SK-N-SH treated with all-trans-retinoic acid at 6 μM for 48 hours (cell line): ENCODE measurements at regions not wholly inside any gene's neighbourhood (a gene's known extent, or its start where the extent isn't known, plus 50 kb on each side); places are given as distances from the start of the nearest gene placed in this dataset.

Experiments used
- ATAC-seq: fragments of 200-7000 bp; cut with Tn5 transposase; 3 replicates; pipeline ENCODE4 v1.9.1; 2020; ENCODE audit warnings: mild to moderate bottlenecking, moderate library complexity
- ARNTL ChIP-seq: fragments of 450-650 bp; formaldehyde crosslinking; IDR thresholded peaks from 2 replicates; pipeline ENCODE4 v1.5.0; 2020; ENCODE audit warnings: low read depth, mild to moderate bottlenecking, moderate library complexity, borderline replicate concordance
- BACH2 ChIP-seq: fragments of 250-450 bp; sonication (Bioruptor Pico); IDR thresholded peaks from 2 replicates; pipeline ENCODE4 v1.9.0; 2021; ENCODE audit warnings: mild to moderate bottlenecking, borderline replicate concordance
- CSDC2 ChIP-seq: fragments of 250-450 bp; sonication (Bioruptor Pico); IDR thresholded peaks from 2 replicates; pipeline ENCODE4 v1.5.0; 2020; ENCODE audit warnings: mild to moderate bottlenecking, moderate library complexity
- ESRRG ChIP-seq: fragments of 250-450 bp; sonication (Bioruptor Pico); IDR thresholded peaks from 2 replicates; pipeline ENCODE4 v1.6.1; 2021; ENCODE audit warnings: mild to moderate bottlenecking
- GLIS3 ChIP-seq: fragments of 250-450 bp; sonication (Bioruptor Pico); IDR thresholded peaks from 2 replicates; pipeline ENCODE4 v1.5.0; 2020; ENCODE audit warnings: mild to moderate bottlenecking, moderate library complexity
- ISL1 ChIP-seq: fragments of 250-450 bp; sonication (Bioruptor Pico); IDR thresholded peaks from 2 replicates; pipeline ENCODE4 v2.1.2; 2022; ENCODE audit warnings: mild to moderate bottlenecking, moderate library complexity
- PPARA ChIP-seq: fragments of 250-450 bp; sonication (Bioruptor Pico); IDR thresholded peaks from 2 replicates; pipeline ENCODE4 v1.5.0; 2020; ENCODE audit warnings: mild to moderate bottlenecking, borderline replicate concordance
- SNAI2 ChIP-seq: fragments of 250-450 bp; sonication (Bioruptor Pico); IDR thresholded peaks from 2 replicates; pipeline ENCODE4 v1.5.0; 2020; ENCODE audit warnings: mild to moderate bottlenecking, moderate library complexity
- TCF4 ChIP-seq: fragments of 250-450 bp; sonication (Bioruptor Pico); IDR thresholded peaks from 2 replicates; pipeline ENCODE4 v1.8.0; 2021; ENCODE audit warnings: mild to moderate bottlenecking, moderate library complexity, borderline replicate concordance
- TOX ChIP-seq: fragments of 250-450 bp; sonication (Bioruptor Pico); IDR thresholded peaks from 2 replicates; pipeline ENCODE4 v1.8.0; 2021; ENCODE audit warnings: mild to moderate bottlenecking, moderate library complexity, borderline replicate concordance
- ZC3H10 ChIP-seq: fragments of 250-450 bp; sonication (Bioruptor Pico); IDR thresholded peaks from 2 replicates; pipeline ENCODE4 v1.5.1; 2021; ENCODE audit warnings: mild to moderate bottlenecking, moderate library complexity
- ZFP3 ChIP-seq: fragments of 250-450 bp; sonication (Bioruptor Pico); IDR thresholded peaks from 2 replicates; pipeline ENCODE4 v1.5.0; 2020; ENCODE audit warnings: mild to moderate bottlenecking, moderate library complexity
- ZFP30 ChIP-seq: fragments of 450-650 bp; formaldehyde crosslinking; IDR thresholded peaks from 2 replicates; pipeline ENCODE4 v1.5.0; 2022; ENCODE audit warnings: mild to moderate bottlenecking, moderate library complexity
- ZNF70 ChIP-seq: fragments of 450-650 bp; formaldehyde crosslinking; IDR thresholded peaks from 2 replicates; pipeline ENCODE4 v1.5.0; 2020; ENCODE audit warnings: mild to moderate bottlenecking, moderate library complexity
- ZNF8 ChIP-seq: fragments of 450-650 bp; formaldehyde crosslinking; IDR thresholded peaks from 2 replicates; pipeline ENCODE4 v1.5.0; 2020; ENCODE audit warnings: mild to moderate bottlenecking, moderate library complexity
- TF ChIP-seq, protein P1 (sequence below): fragments of 250-450 bp; sonication (Bioruptor Pico); IDR thresholded peaks from 2 replicates; pipeline ENCODE4 v1.5.1; 2020; ENCODE audit warnings: low read depth, mild to moderate bottlenecking, moderate library complexity
- TF ChIP-seq, protein P2 (sequence below): fragments of 250-450 bp; sonication (Bioruptor Pico); IDR thresholded peaks from 2 replicates; pipeline ENCODE4 v1.5.1; 2021; ENCODE audit warnings: mild to moderate bottlenecking, moderate library complexity
- TF ChIP-seq, protein P3 (sequence below): fragments of 250-450 bp; sonication (Bioruptor Pico); IDR thresholded peaks from 2 replicates; pipeline ENCODE4 v1.5.0; 2020; ENCODE audit warnings: mild to moderate bottlenecking, moderate library complexity
- TF ChIP-seq, protein P4 (sequence below): fragments of 250-450 bp; sonication (Bioruptor Pico); IDR thresholded peaks from 2 replicates; pipeline ENCODE4 v1.8.0; 2021; ENCODE audit warnings: low read depth, mild to moderate bottlenecking, moderate library complexity, borderline replicate concordance
- TF ChIP-seq, protein P5 (sequence below): fragments of 250-450 bp; sonication (Bioruptor Pico); IDR thresholded peaks from 2 replicates; pipeline ENCODE4 v1.8.0; 2020; ENCODE audit warnings: mild to moderate bottlenecking, moderate library complexity, borderline replicate concordance

DNA sequence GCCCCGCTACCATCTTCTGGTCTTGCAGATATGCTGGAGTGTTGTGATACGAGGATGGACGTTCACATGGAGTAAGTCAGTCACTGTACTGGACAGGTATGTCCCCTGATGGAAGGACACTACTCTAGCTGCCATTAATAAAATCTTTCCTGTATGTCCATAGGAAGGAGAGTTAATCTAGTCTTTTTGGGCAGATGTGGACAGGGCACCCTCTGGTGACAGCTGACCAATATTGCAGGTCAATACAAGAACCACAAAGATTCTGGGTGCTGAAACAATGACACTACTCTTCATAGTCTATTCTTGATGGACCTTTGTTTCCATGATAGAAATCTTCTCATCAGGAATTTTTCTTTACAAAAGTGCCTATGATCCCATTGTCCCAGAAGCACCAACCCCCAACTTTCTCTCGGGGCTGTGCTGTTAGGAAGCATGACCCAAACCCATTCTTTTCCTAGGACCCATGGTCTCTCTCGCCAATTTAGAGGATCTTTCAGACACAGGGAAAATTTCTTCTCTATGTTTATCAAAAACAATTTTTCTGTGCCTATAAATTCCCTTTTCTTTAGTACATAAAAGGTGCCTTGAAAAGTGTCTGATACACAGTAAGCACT lies 376.9 kb downstream of the DTWD2 start:
- ATAC-seq, result no peak
- TF ChIP-seq BACH2, result no peak
- no peak for TF ChIP-seq TCF4
- TF ChIP-seq, protein P1, sequence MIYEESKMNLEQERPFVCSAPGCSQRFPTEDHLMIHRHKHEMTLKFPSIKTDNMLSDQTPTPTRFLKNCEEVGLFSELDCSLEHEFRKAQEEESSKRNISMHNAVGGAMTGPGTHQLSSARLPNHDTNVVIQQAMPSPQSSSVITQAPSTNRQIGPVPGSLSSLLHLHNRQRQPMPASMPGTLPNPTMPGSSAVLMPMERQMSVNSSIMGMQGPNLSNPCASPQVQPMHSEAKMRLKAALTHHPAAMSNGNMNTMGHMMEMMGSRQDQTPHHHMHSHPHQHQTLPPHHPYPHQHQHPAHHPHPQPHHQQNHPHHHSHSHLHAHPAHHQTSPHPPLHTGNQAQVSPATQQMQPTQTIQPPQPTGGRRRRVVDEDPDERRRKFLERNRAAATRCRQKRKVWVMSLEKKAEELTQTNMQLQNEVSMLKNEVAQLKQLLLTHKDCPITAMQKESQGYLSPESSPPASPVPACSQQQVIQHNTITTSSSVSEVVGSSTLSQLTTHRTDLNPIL (CRISPR knock-in tag), result no peak
- TF ChIP-seq, protein P2, sequence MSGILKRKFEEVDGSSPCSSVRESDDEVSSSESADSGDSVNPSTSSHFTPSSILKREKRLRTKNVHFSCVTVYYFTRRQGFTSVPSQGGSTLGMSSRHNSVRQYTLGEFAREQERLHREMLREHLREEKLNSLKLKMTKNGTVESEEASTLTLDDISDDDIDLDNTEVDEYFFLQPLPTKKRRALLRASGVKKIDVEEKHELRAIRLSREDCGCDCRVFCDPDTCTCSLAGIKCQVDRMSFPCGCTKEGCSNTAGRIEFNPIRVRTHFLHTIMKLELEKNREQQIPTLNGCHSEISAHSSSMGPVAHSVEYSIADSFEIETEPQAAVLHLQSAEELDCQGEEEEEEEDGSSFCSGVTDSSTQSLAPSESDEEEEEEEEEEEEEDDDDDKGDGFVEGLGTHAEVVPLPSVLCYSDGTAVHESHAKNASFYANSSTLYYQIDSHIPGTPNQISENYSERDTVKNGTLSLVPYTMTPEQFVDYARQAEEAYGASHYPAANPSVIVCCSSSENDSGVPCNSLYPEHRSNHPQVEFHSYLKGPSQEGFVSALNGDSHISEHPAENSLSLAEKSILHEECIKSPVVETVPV (CRISPR knock-in tag), result no peak
- no peak for TF ChIP-seq CSDC2 (CRISPR knock-in tag)
- TF ChIP-seq SNAI2 (CRISPR knock-in tag), result no peak
- TF ChIP-seq, protein P3, sequence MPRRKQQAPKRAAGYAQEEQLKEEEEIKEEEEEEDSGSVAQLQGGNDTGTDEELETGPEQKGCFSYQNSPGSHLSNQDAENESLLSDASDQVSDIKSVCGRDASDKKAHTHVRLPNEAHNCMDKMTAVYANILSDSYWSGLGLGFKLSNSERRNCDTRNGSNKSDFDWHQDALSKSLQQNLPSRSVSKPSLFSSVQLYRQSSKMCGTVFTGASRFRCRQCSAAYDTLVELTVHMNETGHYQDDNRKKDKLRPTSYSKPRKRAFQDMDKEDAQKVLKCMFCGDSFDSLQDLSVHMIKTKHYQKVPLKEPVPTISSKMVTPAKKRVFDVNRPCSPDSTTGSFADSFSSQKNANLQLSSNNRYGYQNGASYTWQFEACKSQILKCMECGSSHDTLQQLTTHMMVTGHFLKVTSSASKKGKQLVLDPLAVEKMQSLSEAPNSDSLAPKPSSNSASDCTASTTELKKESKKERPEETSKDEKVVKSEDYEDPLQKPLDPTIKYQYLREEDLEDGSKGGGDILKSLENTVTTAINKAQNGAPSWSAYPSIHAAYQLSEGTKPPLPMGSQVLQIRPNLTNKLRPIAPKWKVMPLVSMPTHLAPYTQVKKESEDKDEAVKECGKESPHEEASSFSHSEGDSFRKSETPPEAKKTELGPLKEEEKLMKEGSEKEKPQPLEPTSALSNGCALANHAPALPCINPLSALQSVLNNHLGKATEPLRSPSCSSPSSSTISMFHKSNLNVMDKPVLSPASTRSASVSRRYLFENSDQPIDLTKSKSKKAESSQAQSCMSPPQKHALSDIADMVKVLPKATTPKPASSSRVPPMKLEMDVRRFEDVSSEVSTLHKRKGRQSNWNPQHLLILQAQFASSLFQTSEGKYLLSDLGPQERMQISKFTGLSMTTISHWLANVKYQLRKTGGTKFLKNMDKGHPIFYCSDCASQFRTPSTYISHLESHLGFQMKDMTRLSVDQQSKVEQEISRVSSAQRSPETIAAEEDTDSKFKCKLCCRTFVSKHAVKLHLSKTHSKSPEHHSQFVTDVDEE (CRISPR knock-in tag), result no peak
- no peak for TF ChIP-seq ZFP3
- TF ChIP-seq TOX (CRISPR knock-in tag), result no peak
- no peak for TF ChIP-seq ESRRG
- TF ChIP-seq ISL1 (CRISPR knock-in tag), result no peak
- no peak for TF ChIP-seq ZNF8 (CRISPR knock-in tag)
- TF ChIP-seq ZNF70 (CRISPR knock-in tag), result no peak
- TF ChIP-seq, protein P4, sequence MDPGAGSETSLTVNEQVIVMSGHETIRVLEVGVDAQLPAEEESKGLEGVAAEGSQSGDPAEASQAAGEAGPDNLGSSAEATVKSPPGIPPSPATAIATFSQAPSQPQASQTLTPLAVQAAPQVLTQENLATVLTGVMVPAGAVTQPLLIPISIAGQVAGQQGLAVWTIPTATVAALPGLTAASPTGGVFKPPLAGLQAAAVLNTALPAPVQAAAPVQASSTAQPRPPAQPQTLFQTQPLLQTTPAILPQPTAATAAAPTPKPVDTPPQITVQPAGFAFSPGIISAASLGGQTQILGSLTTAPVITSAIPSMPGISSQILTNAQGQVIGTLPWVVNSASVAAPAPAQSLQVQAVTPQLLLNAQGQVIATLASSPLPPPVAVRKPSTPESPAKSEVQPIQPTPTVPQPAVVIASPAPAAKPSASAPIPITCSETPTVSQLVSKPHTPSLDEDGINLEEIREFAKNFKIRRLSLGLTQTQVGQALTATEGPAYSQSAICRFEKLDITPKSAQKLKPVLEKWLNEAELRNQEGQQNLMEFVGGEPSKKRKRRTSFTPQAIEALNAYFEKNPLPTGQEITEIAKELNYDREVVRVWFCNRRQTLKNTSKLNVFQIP (CRISPR knock-in tag), result no peak
- TF ChIP-seq ZC3H10 (CRISPR knock-in tag), result no peak
- no peak for TF ChIP-seq ARNTL (CRISPR knock-in tag)
- TF ChIP-seq ZFP30 (CRISPR knock-in tag), result no peak

DNA sequence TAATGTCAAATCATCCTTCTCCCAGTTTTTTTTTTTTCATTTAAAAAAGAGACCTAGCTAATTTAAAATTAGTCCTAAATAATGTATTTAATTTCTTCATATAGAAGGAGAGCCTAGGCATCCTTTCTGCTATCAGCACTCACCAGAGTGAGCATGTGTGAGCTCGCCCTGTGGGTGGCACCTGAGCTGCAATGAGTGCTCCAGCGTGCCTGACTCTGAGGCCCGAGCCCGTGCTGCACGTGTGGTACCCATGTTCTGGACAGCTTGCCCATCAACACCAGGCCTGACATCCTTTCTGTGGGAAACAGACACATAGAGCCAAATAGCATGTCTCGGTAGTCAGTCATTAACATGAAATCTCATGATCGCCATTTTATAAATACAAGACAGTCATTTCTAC lies 381.4 kb downstream of the DTWD2 start:
- no peak for ATAC-seq
- TF ChIP-seq, protein P2 (CRISPR knock-in tag), result no peak
- TF ChIP-seq, protein P1 (CRISPR knock-in tag), result no peak
- TF ChIP-seq GLIS3 (CRISPR knock-in tag) (no peak), ARNTL (CRISPR knock-in tag) (no peak), PPARA (no peak)
- TF ChIP-seq, protein P5, sequence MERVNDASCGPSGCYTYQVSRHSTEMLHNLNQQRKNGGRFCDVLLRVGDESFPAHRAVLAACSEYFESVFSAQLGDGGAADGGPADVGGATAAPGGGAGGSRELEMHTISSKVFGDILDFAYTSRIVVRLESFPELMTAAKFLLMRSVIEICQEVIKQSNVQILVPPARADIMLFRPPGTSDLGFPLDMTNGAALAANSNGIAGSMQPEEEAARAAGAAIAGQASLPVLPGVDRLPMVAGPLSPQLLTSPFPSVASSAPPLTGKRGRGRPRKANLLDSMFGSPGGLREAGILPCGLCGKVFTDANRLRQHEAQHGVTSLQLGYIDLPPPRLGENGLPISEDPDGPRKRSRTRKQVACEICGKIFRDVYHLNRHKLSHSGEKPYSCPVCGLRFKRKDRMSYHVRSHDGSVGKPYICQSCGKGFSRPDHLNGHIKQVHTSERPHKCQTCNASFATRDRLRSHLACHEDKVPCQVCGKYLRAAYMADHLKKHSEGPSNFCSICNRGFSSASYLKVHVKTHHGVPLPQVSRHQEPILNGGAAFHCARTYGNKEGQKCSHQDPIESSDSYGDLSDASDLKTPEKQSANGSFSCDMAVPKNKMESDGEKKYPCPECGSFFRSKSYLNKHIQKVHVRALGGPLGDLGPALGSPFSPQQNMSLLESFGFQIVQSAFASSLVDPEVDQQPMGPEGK (CRISPR knock-in tag), result no peak
- TF ChIP-seq, all 23 proteins: peak for 0
